ENCODE measurements at regions not wholly inside any gene's neighbourhood (a gene's known extent, or its start where the extent isn't known, plus 50 kb on each side); places are given as distances from the start of the nearest gene placed in this dataset.

DNA sequence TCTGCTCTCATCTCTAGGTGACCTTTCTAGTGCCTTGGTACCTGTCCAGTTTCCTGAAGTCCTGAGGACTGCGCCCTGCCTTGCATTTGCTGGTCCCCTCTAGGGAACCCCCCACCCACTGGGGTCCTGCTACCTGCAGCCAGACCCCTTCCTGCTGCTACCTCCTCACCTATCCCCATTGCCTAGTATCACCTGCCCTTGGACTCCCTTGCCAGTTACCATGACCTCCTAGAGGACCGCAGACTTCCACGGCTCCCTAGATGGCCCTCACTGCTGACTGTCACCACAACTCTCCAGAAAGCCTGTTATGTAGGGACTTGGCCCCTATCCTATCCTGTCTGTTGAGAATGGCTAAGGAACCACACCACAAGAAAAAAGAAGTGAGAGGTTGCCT lies 166.6 kb downstream of the EFNB1 start:
- POLR2A ChIA-PET: no interaction called here

DNA sequence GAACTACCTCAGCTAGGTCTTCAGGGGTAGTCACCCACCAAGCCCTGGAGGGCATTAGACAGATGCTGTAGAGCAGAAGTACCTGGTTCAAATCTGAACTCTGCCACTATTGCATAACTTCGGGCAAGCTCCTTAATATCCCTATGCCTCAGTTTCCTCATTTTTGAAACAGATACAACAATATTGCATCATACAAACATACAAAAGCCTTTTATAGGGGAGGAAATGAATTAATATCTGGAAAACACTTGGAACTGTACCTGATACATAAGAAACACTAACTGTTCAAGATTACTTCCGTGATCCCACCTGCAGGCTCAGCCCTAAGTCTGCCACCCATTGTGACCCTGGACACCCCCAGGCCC lies 166.1 kb downstream of the EFNB1 start:
- TF ChIP-seq, protein P1, sequence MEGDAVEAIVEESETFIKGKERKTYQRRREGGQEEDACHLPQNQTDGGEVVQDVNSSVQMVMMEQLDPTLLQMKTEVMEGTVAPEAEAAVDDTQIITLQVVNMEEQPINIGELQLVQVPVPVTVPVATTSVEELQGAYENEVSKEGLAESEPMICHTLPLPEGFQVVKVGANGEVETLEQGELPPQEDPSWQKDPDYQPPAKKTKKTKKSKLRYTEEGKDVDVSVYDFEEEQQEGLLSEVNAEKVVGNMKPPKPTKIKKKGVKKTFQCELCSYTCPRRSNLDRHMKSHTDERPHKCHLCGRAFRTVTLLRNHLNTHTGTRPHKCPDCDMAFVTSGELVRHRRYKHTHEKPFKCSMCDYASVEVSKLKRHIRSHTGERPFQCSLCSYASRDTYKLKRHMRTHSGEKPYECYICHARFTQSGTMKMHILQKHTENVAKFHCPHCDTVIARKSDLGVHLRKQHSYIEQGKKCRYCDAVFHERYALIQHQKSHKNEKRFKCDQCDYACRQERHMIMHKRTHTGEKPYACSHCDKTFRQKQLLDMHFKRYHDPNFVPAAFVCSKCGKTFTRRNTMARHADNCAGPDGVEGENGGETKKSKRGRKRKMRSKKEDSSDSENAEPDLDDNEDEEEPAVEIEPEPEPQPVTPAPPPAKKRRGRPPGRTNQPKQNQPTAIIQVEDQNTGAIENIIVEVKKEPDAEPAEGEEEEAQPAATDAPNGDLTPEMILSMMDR (IDR thresholded peaks at IDR 0.05; ENCODE audit: low read depth, low read length): no peak
- no peak for DNase-seq (ENCODE audit: low read depth, low spot score)
- no peaks in the 10 kb centered on the region for H3K27me3 ChIP-seq (ENCODE audit: control insufficient read depth, insufficient read depth, low read length)
- no peak overlapping the region for H3K27ac ChIP-seq (ENCODE audit: low read depth, low read length)
- no peaks in the 10 kb centered on the region for H3K9me3 ChIP-seq (ENCODE audit: control insufficient read depth, insufficient read depth, low read length)
- ChIA-PET POLR2A (no interaction called here), CTCF (no interaction called here)
- H3K4me3 ChIP-seq (ENCODE audit: low read depth, low read length): no peak overlapping the region

More for the DNA sequence above, 166.6 kb downstream of the EFNB1 start:
- Histone ChIP-seq H3K9me3 (ENCODE audit: control insufficient read depth, insufficient read depth, low read length) (no peaks in the 10 kb centered on the region), H3K4me3 (ENCODE audit: low read depth, low read length) (no peak overlapping the region), H3K27ac (ENCODE audit: low read depth, low read length) (peak overlapping the region; percentile 39), H3K27me3 (ENCODE audit: control insufficient read depth, insufficient read depth, low read length) (no peaks in the 10 kb centered on the region)
- TF ChIP-seq, protein P1 (IDR thresholded peaks at IDR 0.05; ENCODE audit: low read depth, low read length): no peak
- CTCF ChIA-PET: no interaction called here
- DNase-seq (ENCODE audit: low read depth, low spot score): no peak

GRCh38 chrX:68994135-68994890 lies 165.5 kb downstream of the EFNB1 start:
- TF ChIP-seq, protein P1 (IDR thresholded peaks at IDR 0.05; ENCODE audit: low read depth, low read length): no peak
- POLR2A ChIA-PET: no interaction called here
- H3K4me3 ChIP-seq (ENCODE audit: low read depth, low read length): no peak overlapping the region
- CTCF ChIA-PET: no interaction called here
- H3K27me3 ChIP-seq (ENCODE audit: control insufficient read depth, insufficient read depth, low read length): no peaks in the 10 kb centered on the region
- H3K9me3 ChIP-seq (ENCODE audit: control insufficient read depth, insufficient read depth, low read length): no peaks in the 10 kb centered on the region
- no peak for DNase-seq (ENCODE audit: low read depth, low spot score)
- no peak overlapping the region for H3K27ac ChIP-seq (ENCODE audit: low read depth, low read length)

GRCh38 chrX:68992821-68993397 lies 164.1 kb downstream of the EFNB1 start:
- TF ChIP-seq, protein P1 (IDR thresholded peaks at IDR 0.05; ENCODE audit: low read depth, low read length): no peak
- POLR2A ChIA-PET: interaction anchor here (0.6 kb wide), 1 partner anchor 164 kb away, joined by 6 read pairs; no protein-coding TSS in a partner anchor
- CTCF ChIA-PET: no interaction called here
- no peak for DNase-seq (ENCODE audit: low read depth, low spot score)
- Histone ChIP-seq H3K4me3 (ENCODE audit: low read depth, low read length) (no peak overlapping the region), H3K27me3 (ENCODE audit: control insufficient read depth, insufficient read depth, low read length) (no peaks in the 10 kb centered on the region), H3K27ac (ENCODE audit: low read depth, low read length) (no peak overlapping the region), H3K9me3 (ENCODE audit: control insufficient read depth, insufficient read depth, low read length) (no peaks in the 10 kb centered on the region)

DNA sequence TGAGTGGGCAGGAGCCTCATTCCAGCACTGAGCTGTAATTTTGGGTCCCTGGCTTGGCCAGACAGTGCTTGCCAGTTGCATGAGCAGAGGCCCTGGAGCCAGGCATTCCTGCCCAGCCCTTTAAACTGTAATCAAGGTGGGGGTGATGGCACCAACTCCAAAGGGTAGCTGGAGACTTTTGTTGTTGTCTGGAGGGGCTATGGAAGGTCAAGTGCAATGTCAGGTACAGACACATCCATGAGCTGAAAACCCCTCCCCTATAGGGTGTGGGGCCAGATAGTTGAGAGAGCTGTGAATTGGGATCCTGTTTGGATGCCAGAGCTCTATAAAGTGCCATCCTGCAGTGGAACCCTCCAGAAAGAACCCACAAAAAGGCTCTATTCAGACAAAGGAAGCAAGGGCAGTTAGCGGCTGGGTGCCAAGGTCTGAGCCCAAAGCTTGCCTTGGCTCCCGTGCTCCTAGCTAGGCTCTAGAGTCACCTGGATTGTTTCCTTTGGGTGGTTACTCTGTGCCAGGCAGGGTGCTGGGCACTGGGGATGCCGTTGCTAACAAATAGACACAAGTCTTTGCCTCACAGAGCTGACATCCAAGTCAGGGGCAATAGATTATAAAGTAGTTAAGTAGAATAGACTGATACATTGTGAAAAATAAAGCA lies 163.0 kb downstream of the EFNB1 start:
- ChIA-PET POLR2A (no interaction called here), CTCF (no interaction called here)
- no peak for DNase-seq (ENCODE audit: low read depth, low spot score)
- no peak overlapping the region for H3K4me3 ChIP-seq (ENCODE audit: low read depth, low read length)
- TF ChIP-seq, protein P1 (IDR thresholded peaks at IDR 0.05; ENCODE audit: low read depth, low read length): no peak
- no peaks in the 10 kb centered on the region for H3K9me3 ChIP-seq (ENCODE audit: control insufficient read depth, insufficient read depth, low read length)
- H3K27ac ChIP-seq (ENCODE audit: low read depth, low read length): no peak overlapping the region
- H3K27me3 ChIP-seq (ENCODE audit: control insufficient read depth, insufficient read depth, low read length): no peaks in the 10 kb centered on the region
